ENCODE measurements at regions not wholly inside any gene's neighbourhood (a gene's known extent, or its start where the extent isn't known, plus 50 kb on each side); places are given as distances from the start of the nearest gene placed in this dataset.
A peak's percentile ranks its signal among the peaks of the same experiment; 100 is the strongest.

DNA sequence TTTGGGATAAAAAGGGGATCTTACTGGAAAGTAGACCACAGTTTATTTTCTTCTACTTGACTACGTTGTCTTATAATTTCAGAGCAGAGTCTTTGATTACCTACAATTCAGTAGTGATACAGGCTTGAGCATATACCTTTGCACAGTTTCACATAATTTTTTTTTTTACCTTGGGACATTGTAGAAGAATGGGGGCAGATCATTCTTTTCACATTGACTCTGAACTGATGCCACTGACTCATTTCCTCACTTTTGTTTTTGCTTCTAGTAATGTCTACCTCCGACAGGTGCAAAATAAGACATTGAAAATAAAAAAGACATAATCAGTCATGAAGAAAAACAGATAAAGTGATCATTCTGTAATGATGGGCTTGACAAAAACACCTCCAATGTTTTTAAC lies 688.3 kb upstream of the CHORDC1 start:
- no peaks in the 10 kb centered on the region for H3K4me1 ChIP-seq
- no peaks in the 10 kb centered on the region for H3K27me3 ChIP-seq
- H3K36me3 ChIP-seq = no peaks in the 10 kb centered on the region
- TF ChIP-seq, protein P1, sequence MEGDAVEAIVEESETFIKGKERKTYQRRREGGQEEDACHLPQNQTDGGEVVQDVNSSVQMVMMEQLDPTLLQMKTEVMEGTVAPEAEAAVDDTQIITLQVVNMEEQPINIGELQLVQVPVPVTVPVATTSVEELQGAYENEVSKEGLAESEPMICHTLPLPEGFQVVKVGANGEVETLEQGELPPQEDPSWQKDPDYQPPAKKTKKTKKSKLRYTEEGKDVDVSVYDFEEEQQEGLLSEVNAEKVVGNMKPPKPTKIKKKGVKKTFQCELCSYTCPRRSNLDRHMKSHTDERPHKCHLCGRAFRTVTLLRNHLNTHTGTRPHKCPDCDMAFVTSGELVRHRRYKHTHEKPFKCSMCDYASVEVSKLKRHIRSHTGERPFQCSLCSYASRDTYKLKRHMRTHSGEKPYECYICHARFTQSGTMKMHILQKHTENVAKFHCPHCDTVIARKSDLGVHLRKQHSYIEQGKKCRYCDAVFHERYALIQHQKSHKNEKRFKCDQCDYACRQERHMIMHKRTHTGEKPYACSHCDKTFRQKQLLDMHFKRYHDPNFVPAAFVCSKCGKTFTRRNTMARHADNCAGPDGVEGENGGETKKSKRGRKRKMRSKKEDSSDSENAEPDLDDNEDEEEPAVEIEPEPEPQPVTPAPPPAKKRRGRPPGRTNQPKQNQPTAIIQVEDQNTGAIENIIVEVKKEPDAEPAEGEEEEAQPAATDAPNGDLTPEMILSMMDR (IDR thresholded peaks at IDR 0.05) = no peak
- no peak overlapping the region for H3K27ac ChIP-seq
- H3K4me3 ChIP-seq = no peak overlapping the region
- DNase-seq (ENCODE audit: low spot score) = no peak
- no peaks in the 10 kb centered on the region for H3K9me3 ChIP-seq

DNA sequence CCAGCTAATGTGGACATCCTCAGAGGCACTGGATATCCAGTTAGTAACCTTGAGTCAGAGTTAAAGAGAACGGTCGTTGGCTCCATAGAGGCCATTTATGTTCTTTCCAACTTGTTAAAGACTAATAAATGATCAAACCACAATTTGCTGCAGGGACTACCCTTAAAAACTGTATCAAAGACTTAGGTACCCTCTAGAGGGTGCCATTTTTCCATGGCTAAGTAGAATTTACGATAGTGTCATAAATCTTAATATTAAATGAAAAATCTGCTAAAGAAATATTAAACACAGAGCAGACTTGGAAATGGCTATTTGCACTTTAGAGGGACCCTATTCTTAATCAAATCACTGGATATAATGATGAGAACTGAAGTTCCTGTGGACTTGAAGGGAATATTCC lies 685.2 kb upstream of the CHORDC1 start:
- H3K27ac ChIP-seq = no peak overlapping the region
- H3K4me1 ChIP-seq = no peaks in the 10 kb centered on the region
- H3K4me3 ChIP-seq = no peak overlapping the region
- H3K27me3 ChIP-seq = no peaks in the 10 kb centered on the region
- H3K9me3 ChIP-seq = no peaks in the 10 kb centered on the region
- H3K36me3 ChIP-seq = no peaks in the 10 kb centered on the region
- DNase-seq (ENCODE audit: low spot score) = no peak
- TF ChIP-seq, protein P1 (IDR thresholded peaks at IDR 0.05) = peak in 1 of 2 donors; percentile 16

DNA sequence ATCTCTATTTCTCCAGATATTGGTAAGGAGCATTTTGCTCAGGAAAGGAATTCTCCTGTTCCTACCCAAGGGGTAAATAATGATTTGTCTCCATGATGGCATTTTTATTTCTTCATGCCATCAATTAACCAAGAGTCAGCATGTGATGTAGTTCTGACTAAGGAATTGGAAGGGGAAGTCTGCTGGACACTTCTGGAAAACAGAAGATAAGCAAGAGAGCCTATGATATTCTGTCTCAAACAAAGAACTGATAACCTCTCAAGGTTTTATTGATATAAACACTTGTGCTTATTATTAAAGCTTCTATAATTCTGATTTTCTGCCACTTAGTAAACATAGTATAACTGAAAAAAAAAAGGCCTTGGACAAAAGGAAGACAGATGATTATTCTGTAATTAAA lies 673.0 kb upstream of the CHORDC1 start:
- no peaks in the 10 kb centered on the region for H3K27me3 ChIP-seq
- DNase-seq (ENCODE audit: low spot score) = no peak

DNA sequence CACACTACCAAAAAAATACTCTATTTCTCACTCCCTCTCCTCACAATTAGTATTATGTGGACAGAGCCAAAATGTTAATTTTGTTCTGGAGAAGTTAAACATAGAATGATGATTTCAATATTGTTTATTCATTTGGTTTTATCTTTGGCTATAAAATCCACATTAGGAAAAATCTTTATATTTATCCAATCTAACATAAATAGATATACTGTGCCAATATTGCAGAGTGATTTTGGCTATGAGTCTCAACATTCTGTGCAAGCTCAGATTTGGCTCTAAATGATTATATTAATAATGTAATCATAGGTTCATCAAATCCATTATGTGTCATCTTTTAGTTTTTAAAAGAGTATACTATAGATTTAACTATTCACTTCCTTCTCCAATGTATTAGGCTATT lies 667.5 kb upstream of the CHORDC1 start:
- Histone ChIP-seq H3K4me1 (no peaks in the 10 kb centered on the region), H3K27ac (no peak overlapping the region), H3K36me3 (no peaks in the 10 kb centered on the region), H3K4me3 (no peak overlapping the region), H3K9me3 (no peaks in the 10 kb centered on the region), H3K27me3 (no peaks in the 10 kb centered on the region)
- TF ChIP-seq, protein P1 (IDR thresholded peaks at IDR 0.05) = no peak
- DNase-seq (ENCODE audit: low spot score) = no peak

More for the DNA sequence above, 673.0 kb upstream of the CHORDC1 start:
- H3K9me3 ChIP-seq = no peaks in the 10 kb centered on the region
- no peak overlapping the region for H3K27ac ChIP-seq
- H3K4me3 ChIP-seq = no peak overlapping the region
- no peaks in the 10 kb centered on the region for H3K36me3 ChIP-seq
- TF ChIP-seq, protein P1 (IDR thresholded peaks at IDR 0.05) = no peak
- no peaks in the 10 kb centered on the region for H3K4me1 ChIP-seq

DNA sequence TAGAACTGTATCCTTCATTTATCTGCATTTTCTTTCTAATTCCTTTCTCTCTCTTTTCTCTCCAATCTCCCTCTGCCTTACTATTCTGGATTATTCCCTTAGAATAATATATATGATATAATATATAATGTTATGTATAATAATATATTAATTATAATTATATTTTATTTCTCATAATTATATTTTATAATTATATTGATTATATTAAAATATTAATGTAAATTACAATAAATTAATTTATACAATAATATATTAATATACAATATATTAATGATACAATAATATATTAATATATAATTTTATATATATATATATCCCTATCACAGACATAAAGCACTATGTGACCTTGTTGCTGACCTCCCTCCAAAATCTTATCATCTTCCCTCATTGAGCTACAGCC lies 661.3 kb upstream of the CHORDC1 start:
- Histone ChIP-seq H3K27ac (no peak overlapping the region), H3K9me3 (no peaks in the 10 kb centered on the region), H3K4me3 (no peak overlapping the region), H3K27me3 (no peaks in the 10 kb centered on the region), H3K4me1 (no peaks in the 10 kb centered on the region), H3K36me3 (no peaks in the 10 kb centered on the region)
- no peak for DNase-seq (ENCODE audit: low spot score)
- TF ChIP-seq, protein P1 (IDR thresholded peaks at IDR 0.05) = no peak

DNA sequence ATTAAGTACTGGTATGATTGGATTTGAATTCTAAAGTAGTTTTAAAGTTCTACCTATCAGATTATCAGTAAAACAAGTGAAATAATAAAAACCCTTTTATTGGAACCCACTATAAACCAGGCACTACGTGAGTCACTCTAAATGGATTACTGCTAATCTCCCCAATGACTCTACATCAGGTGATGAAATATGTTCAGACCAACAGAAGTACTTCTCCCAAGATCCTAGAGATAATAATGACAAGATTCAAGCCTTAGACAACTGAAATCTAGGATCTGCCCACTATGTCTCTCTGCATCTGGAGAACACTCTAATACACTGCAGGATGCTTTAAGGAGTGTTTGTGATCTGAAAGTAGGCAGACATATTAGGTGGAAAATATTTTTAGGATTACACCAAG lies 652.1 kb upstream of the CHORDC1 start:
- no peak overlapping the region for H3K4me3 ChIP-seq
- H3K36me3 ChIP-seq = no peaks in the 10 kb centered on the region
- H3K9me3 ChIP-seq = peaks cover 0 to 3% of the 10 kb centered on the region in 2 donors
- no peaks in the 10 kb centered on the region for H3K27me3 ChIP-seq
- TF ChIP-seq, protein P1 (IDR thresholded peaks at IDR 0.05) = no peak
- no peak overlapping the region for H3K27ac ChIP-seq
- DNase-seq (ENCODE audit: low spot score) = no peak
- no peaks in the 10 kb centered on the region for H3K4me1 ChIP-seq

Measured in right atrium auricular region (tissue), 2 donors.